ENCODE measurements at regions not wholly inside any gene's neighbourhood (a gene's known extent, or its start where the extent isn't known, plus 50 kb on each side); places are given as distances from the start of the nearest gene placed in this dataset.
A peak's percentile ranks its signal among the peaks of the same experiment; 100 is the strongest.
"Not testable (repeated sequence)": the region's sequence is repeated elsewhere in the genome, so short reads cannot be mapped to it uniquely, and the experiment has no call there.

GRCh38 chr1:120607882-120608281, 115.9 kb upstream of the NBPF26 start:
- FAIRE-seq; in situ Hi-C loops (cut with MboI); POLR2A ChIA-PET: not testable (repeated sequence)

GRCh38 chr1:120608314-120609014, 115.3 kb upstream of the NBPF26 start:
- H2AFZ ChIP-seq (ENCODE audit: low read depth, low read length); H3K36me3 ChIP-seq (ENCODE audit: control insufficient read depth, insufficient read depth, low read length); H4K20me1 ChIP-seq (replicated peaks; ENCODE audit: control insufficient read depth, insufficient read depth, low read length); intact Hi-C loops (cut with micrococcal nuclease); H3K9me3 ChIP-seq (replicated peaks; ENCODE audit: control insufficient read depth, insufficient read depth, low read depth, low read length); H3K4me1 ChIP-seq (replicated peaks in 1 of 2; ENCODE audit: control insufficient read depth in 2 of 2, insufficient read depth in 2 of 2, low read length in 2 of 2); H3K27ac ChIP-seq (ENCODE audit: extremely low read depth, low read depth, low read length); CTCF ChIA-PET (ENCODE audit: low intra/inter-chr PET ratio); in situ Hi-C loops (cut with MboI); BruUV-seq (replicated peaks); H3K9me1 ChIP-seq (ENCODE audit: control insufficient read depth, insufficient read depth, low read length); POLR2A ChIA-PET; FAIRE-seq; H3K9ac ChIP-seq (ENCODE audit: insufficient read depth in 1 of 2, low read depth in 2 of 2, low read length in 2 of 2); H3K79me2 ChIP-seq (ENCODE audit: control insufficient read depth, insufficient read depth, low read length); DNase-seq (ENCODE audit: extremely low read depth in 1 of 4, low spot score in 3 of 4); H3K27me3 ChIP-seq (ENCODE audit: control insufficient read depth in 2 of 2, insufficient read depth in 2 of 2, low read length in 2 of 2); H3K4me3 ChIP-seq; H3K4me2 ChIP-seq (ENCODE audit: insufficient read depth, low read length): not testable (repeated sequence)
- WGBS (ENCODE audit: insufficient coverage, low coverage, missing lambda C conversion rate): no CpG with 5 or more reads among the region's 8 CpGs
- ATAC-seq: peak; percentile 86

More at GRCh38 chr1:120607882-120608281, 115.9 kb upstream of the NBPF26 start:
- H3K9ac ChIP-seq (ENCODE audit: insufficient read depth in 1 of 2, low read depth in 2 of 2, low read length in 2 of 2); H3K36me3 ChIP-seq (ENCODE audit: control insufficient read depth, insufficient read depth, low read length); BruUV-seq (replicated peaks); H3K9me1 ChIP-seq (ENCODE audit: control insufficient read depth, insufficient read depth, low read length); H3K9me3 ChIP-seq (replicated peaks; ENCODE audit: control insufficient read depth, insufficient read depth, low read depth, low read length); H3K4me2 ChIP-seq (ENCODE audit: insufficient read depth, low read length); H2AFZ ChIP-seq (ENCODE audit: low read depth, low read length); H3K4me3 ChIP-seq; H3K79me2 ChIP-seq (ENCODE audit: control insufficient read depth, insufficient read depth, low read length); H3K27me3 ChIP-seq (ENCODE audit: control insufficient read depth in 2 of 2, insufficient read depth in 2 of 2, low read length in 2 of 2); H3K27ac ChIP-seq (ENCODE audit: extremely low read depth, low read depth, low read length); H3K4me1 ChIP-seq (replicated peaks in 1 of 2; ENCODE audit: control insufficient read depth in 2 of 2, insufficient read depth in 2 of 2, low read length in 2 of 2); H4K20me1 ChIP-seq (replicated peaks; ENCODE audit: control insufficient read depth, insufficient read depth, low read length); CTCF ChIA-PET (ENCODE audit: low intra/inter-chr PET ratio); intact Hi-C loops (cut with micrococcal nuclease); DNase-seq (ENCODE audit: extremely low read depth in 1 of 4, low spot score in 3 of 4): not testable (repeated sequence)
- no CpG with 5 or more reads among the region's 3 CpGs for WGBS (ENCODE audit: insufficient coverage, low coverage, missing lambda C conversion rate)
- peak; percentile 15; the same call in 2 of the 3 replicates for ATAC-seq

GRCh38 chr1:120609015-120609573, 114.7 kb upstream of the NBPF26 start:
- DNase-seq (ENCODE audit: extremely low read depth in 1 of 4, low spot score in 3 of 4); H3K4me3 ChIP-seq; H3K4me2 ChIP-seq (ENCODE audit: insufficient read depth, low read length); H3K36me3 ChIP-seq (ENCODE audit: control insufficient read depth, insufficient read depth, low read length); H3K27me3 ChIP-seq (ENCODE audit: control insufficient read depth in 2 of 2, insufficient read depth in 2 of 2, low read length in 2 of 2); H4K20me1 ChIP-seq (replicated peaks; ENCODE audit: control insufficient read depth, insufficient read depth, low read length); H3K4me1 ChIP-seq (replicated peaks in 1 of 2; ENCODE audit: control insufficient read depth in 2 of 2, insufficient read depth in 2 of 2, low read length in 2 of 2); H3K27ac ChIP-seq (ENCODE audit: extremely low read depth, low read depth, low read length); intact Hi-C loops (cut with micrococcal nuclease); CTCF ChIA-PET (ENCODE audit: low intra/inter-chr PET ratio); H3K9ac ChIP-seq (ENCODE audit: insufficient read depth in 1 of 2, low read depth in 2 of 2, low read length in 2 of 2); H3K9me1 ChIP-seq (ENCODE audit: control insufficient read depth, insufficient read depth, low read length); H2AFZ ChIP-seq (ENCODE audit: low read depth, low read length); FAIRE-seq; H3K9me3 ChIP-seq (replicated peaks; ENCODE audit: control insufficient read depth, insufficient read depth, low read depth, low read length); H3K79me2 ChIP-seq (ENCODE audit: control insufficient read depth, insufficient read depth, low read length); POLR2A ChIA-PET; in situ Hi-C loops (cut with MboI): not testable (repeated sequence)
- ATAC-seq: peak; percentile 53
- WGBS (ENCODE audit: insufficient coverage, low coverage, missing lambda C conversion rate): no CpG with 5 or more reads among the region's 3 CpGs
- TSS peak; percentile 2 for BruUV-seq (replicated peaks)

GRCh38 chr1:120609834-120610233, 113.9 kb upstream of the NBPF26 start:
- POLR2A ChIA-PET; BruUV-seq (replicated peaks): not testable (repeated sequence)
- no CpG with 5 or more reads among the region's 6 CpGs for WGBS (ENCODE audit: insufficient coverage, low coverage, missing lambda C conversion rate)

More at GRCh38 chr1:120609834-120610233, 113.9 kb upstream of the NBPF26 start:
- DNase-seq (ENCODE audit: extremely low read depth in 1 of 4, low spot score in 3 of 4); H4K20me1 ChIP-seq (replicated peaks; ENCODE audit: control insufficient read depth, insufficient read depth, low read length); H3K9me1 ChIP-seq (ENCODE audit: control insufficient read depth, insufficient read depth, low read length); H3K4me3 ChIP-seq; H3K36me3 ChIP-seq (ENCODE audit: control insufficient read depth, insufficient read depth, low read length); H3K9ac ChIP-seq (ENCODE audit: insufficient read depth in 1 of 2, low read depth in 2 of 2, low read length in 2 of 2); intact Hi-C loops (cut with micrococcal nuclease); H3K79me2 ChIP-seq (ENCODE audit: control insufficient read depth, insufficient read depth, low read length); H3K27ac ChIP-seq (ENCODE audit: extremely low read depth, low read depth, low read length); CTCF ChIA-PET (ENCODE audit: low intra/inter-chr PET ratio); H3K4me2 ChIP-seq (ENCODE audit: insufficient read depth, low read length); H2AFZ ChIP-seq (ENCODE audit: low read depth, low read length); H3K9me3 ChIP-seq (replicated peaks; ENCODE audit: control insufficient read depth, insufficient read depth, low read depth, low read length); in situ Hi-C loops (cut with MboI); H3K4me1 ChIP-seq (replicated peaks in 1 of 2; ENCODE audit: control insufficient read depth in 2 of 2, insufficient read depth in 2 of 2, low read length in 2 of 2); FAIRE-seq; H3K27me3 ChIP-seq (ENCODE audit: control insufficient read depth in 2 of 2, insufficient read depth in 2 of 2, low read length in 2 of 2): not testable (repeated sequence)
- peak; percentile 15 for ATAC-seq

All from K562 (cell line).